Lung (tissue), 11 donors: ENCODE measurements at regions not wholly inside any gene's neighbourhood (a gene's known extent, or its start where the extent isn't known, plus 50 kb on each side); places are given as distances from the start of the nearest gene placed in this dataset.
"Not testable (repeated sequence)": the region's sequence is repeated elsewhere in the genome, so short reads cannot be mapped to it uniquely, and the experiment has no call there.

Source experiments
- ATAC-seq: fragments of 200-7000 bp; cut with Tn5 transposase; one replicate; pipeline ENCODE4 v1.9.1; 2020; ENCODE audit warnings: moderate number of reproducible peaks; ENCODE audit not compliant: insufficient read depth, low FRiP score
- DNase-seq, 3 donors: peaks; one replicate each; pipeline ENCODE4 v3.0.0-alpha.2; 2013 to 2017
- H3K27ac ChIP-seq, 2 donors: one replicate each; pipeline ENCODE4 v1.5.1; 2013; ENCODE audit warnings: mild to moderate bottlenecking in 2 of 2, moderate library complexity in 2 of 2, control low read depth in 1 of 2, inconsistent platforms in 1 of 2, low read depth in 1 of 2, low read length in 1 of 2
- H3K27me3 ChIP-seq, 3 donors: one replicate each; pipeline ENCODE4 v1.5.1; 2013; ENCODE audit warnings: low read length in 2 of 3; ENCODE audit not compliant: control insufficient read depth in 3 of 3, insufficient read depth in 3 of 3
- H3K36me3 ChIP-seq, 4 donors: one replicate each; pipeline ENCODE4 v1.5.1; 2013; ENCODE audit warnings: low read length in 4 of 4, mild to moderate bottlenecking in 1 of 4, moderate library complexity in 1 of 4; ENCODE audit not compliant: control insufficient read depth in 4 of 4, insufficient read depth in 4 of 4
- H3K4me1 ChIP-seq, 5 donors: one replicate each; pipeline ENCODE4 v1.5.1; 2013; ENCODE audit warnings: low read length in 5 of 5, mild to moderate bottlenecking in 2 of 5, moderate library complexity in 1 of 5; ENCODE audit not compliant: control insufficient read depth in 5 of 5, insufficient read depth in 5 of 5
- H3K4me3 ChIP-seq: one replicate; pipeline ENCODE4 v1.5.1; 2013; ENCODE audit warnings: mild to moderate bottlenecking, control low read depth, moderate library complexity
- H3K9ac ChIP-seq, 2 donors: one replicate each; pipeline ENCODE4 v1.5.1; 2013; ENCODE audit warnings: low read length in 2 of 2, control low read depth in 1 of 2; ENCODE audit not compliant: insufficient read depth in 1 of 2
- H3K9me3 ChIP-seq, 4 donors: one replicate each; pipeline ENCODE4 v1.5.1; 2013; ENCODE audit warnings: low read length in 3 of 4, mild to moderate bottlenecking in 1 of 4, moderate library complexity in 1 of 4; ENCODE audit not compliant: control insufficient read depth in 4 of 4, insufficient read depth in 3 of 4
- CTCF ChIP-seq: IDR thresholded peaks from 2 replicates; pipeline ENCODE4 v1.5.1; 2012; ENCODE audit warnings: mild to moderate bottlenecking; ENCODE audit errors: control extremely low read depth, extremely low read depth
- WGBS, 2 donors: extraction: QIAGEN DNeasy Blood & Tissue Kit; methylation state at CpG; one replicate each; pipeline ENCODE4 v1.1.7; 2013; 5-methylcytosine and 5-hydroxymethylcytosine counted together
- donor health status: control.
- donor health status: control.
- donor health status: Bipolar disorder and iron deficiency.
- donor health status: healthy.
- donor health status: DM: yes; HTN: yes; CAD: no.

DNA sequence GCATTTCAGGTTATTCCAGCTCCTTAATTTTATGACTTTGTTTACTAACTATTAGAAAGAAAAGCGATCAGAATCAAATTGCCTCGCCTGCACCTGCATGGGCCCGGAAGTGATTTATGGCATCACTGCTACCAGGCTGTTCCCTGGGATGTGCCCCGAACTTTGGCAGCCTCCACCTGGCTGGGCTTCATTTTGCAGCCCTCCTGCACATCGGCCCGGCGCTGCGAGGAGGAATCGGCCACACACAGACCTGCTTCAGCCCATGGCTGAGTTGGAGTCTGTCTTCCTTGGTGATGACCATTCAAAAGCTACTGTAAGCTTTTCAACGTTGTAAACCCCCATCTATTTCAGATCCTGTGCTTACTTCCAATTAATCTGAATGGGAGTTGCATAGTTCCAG, 638.0 kb downstream of the RNF144A start:
- Histone ChIP-seq H3K36me3 (no peaks in the 10 kb centered on the region), H3K27me3 (no peaks in the 10 kb centered on the region), H3K27ac (no peak overlapping the region), H3K9ac (no peak overlapping the region), H3K9me3 (no peaks in the 10 kb centered on the region), H3K4me3 (no peak overlapping the region), H3K4me1 (no peaks in the 10 kb centered on the region)
- no peak for ATAC-seq
- no peak for TF ChIP-seq CTCF
- DNase-seq: no peak
- 90 to 93% methylated on average over 10 of the region's 10 CpGs for WGBS, 2 donors

GRCh38 chr2:7557376-7557775, 640.2 kb downstream of the RNF144A start:
- Histone ChIP-seq H3K4me3 (no peak overlapping the region), H3K4me1 (no peaks in the 10 kb centered on the region), H3K9ac (no peak overlapping the region), H3K27me3 (no peaks in the 10 kb centered on the region), H3K27ac (no peak overlapping the region), H3K9me3 (no peaks in the 10 kb centered on the region), H3K36me3 (no peaks in the 10 kb centered on the region)
- ATAC-seq: no peak
- no peak for TF ChIP-seq CTCF
- DNase-seq: no peak

DNA sequence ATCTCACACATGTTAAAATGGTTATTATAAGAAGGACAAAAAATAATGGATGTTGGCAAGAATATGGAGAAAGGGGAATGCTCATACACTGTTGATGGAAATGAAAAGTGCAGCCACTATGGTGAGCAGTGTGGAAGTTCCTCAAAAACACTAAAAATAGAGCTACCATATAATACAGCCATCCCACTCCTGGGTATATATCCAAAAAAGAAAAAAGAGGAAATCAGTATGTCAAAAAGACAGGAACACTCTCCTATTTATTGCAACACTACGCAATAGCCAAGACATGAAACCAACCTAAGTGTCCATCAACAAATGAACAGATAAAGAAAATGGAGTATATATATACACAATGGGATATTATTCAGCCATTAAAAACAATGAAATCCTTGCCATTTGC, 642.6 kb downstream of the RNF144A start:
- 77 to 80% methylated on average over 1 of the region's 1 CpG for WGBS, 2 donors
- H3K4me1 ChIP-seq: no peaks in the 10 kb centered on the region
- no peak for TF ChIP-seq CTCF
- no peak overlapping the region for H3K27ac ChIP-seq
- H3K36me3 ChIP-seq: no peaks in the 10 kb centered on the region
- ATAC-seq (no peak), DNase-seq (no peak)
- H3K4me3 ChIP-seq: no peak overlapping the region
- no peaks in the 10 kb centered on the region for H3K9me3 ChIP-seq
- H3K27me3 ChIP-seq: no peaks in the 10 kb centered on the region
- no peak overlapping the region for H3K9ac ChIP-seq

- Histone ChIP-seq H3K9ac (no peak overlapping the region), H3K36me3 (no peaks in the 10 kb centered on the region), H3K9me3 (no peaks in the 10 kb centered on the region), H3K4me3 (no peak overlapping the region), H3K4me1 (no peaks in the 10 kb centered on the region), H3K27ac (no peak overlapping the region), H3K27me3 (no peaks in the 10 kb centered on the region)
- DNase-seq (no peak), ATAC-seq (no peak)
- WGBS, 2 donors: 89 to 90% methylated on average over 6 of the region's 6 CpGs
- no peak for TF ChIP-seq CTCF
Measured at GRCh38 chr2:7566382-7566881, 649.2 kb downstream of the RNF144A start.

- not testable (repeated sequence) for H3K27me3 ChIP-seq, DNase-seq, ATAC-seq, H3K9ac ChIP-seq, H3K4me3 ChIP-seq, H3K27ac ChIP-seq, H3K9me3 ChIP-seq, H3K36me3 ChIP-seq, H3K4me1 ChIP-seq
- WGBS, 2 donors: 51 to 69% methylated on average over 2 of the region's 2 CpGs
Measured at GRCh38 chr2:7567116-7567515, 649.9 kb downstream of the RNF144A start.
